Stomach (tissue), 4 donors: ENCODE measurements at regions not wholly inside any gene's neighbourhood (a gene's known extent, or its start where the extent isn't known, plus 50 kb on each side); places are given as distances from the start of the nearest gene placed in this dataset.

ENCODE experiments used
- EP300 ChIP-seq: sonication (generic); formaldehyde crosslinking; IDR thresholded peaks from one replicate; pipeline ENCODE4 v1.6.1; 2017; ENCODE audit warnings: antibody characterized with exemption
- TF ChIP-seq, protein P1 (sequence below), 7 experiments: fragments of 450-650 bp in 4 of 7; fragments of 200-600 bp in 3 of 7; sonication (generic) in 3 of 7; IDR thresholded peaks; one replicate each; pipeline ENCODE4 v1.5.1; 2016 to 2019; ENCODE audit warnings: antibody characterized with exemption in 7 of 7, control low read depth in 2 of 7, mild to moderate bottlenecking in 1 of 7

DNA sequence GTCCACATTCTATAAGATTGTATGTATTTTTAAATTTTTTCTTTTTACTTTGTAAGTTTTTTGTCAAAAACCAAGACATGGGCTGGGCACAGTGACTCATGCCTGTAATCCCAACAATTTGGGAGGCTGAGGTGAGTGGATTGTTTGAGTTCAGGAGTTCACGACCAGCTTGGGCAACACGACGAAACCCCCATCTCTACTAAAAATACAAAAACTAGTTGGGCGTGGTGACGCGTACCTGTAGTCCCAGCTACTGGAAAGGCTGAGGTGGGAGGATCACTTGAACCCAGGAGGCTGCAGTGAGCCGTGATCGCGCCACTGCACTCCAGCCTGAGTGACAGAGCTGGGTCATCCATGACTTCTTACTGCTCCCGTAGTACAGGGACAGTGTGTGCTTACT, 84.8 kb upstream of the PRDM11 start:
- TF ChIP-seq, protein P1, sequence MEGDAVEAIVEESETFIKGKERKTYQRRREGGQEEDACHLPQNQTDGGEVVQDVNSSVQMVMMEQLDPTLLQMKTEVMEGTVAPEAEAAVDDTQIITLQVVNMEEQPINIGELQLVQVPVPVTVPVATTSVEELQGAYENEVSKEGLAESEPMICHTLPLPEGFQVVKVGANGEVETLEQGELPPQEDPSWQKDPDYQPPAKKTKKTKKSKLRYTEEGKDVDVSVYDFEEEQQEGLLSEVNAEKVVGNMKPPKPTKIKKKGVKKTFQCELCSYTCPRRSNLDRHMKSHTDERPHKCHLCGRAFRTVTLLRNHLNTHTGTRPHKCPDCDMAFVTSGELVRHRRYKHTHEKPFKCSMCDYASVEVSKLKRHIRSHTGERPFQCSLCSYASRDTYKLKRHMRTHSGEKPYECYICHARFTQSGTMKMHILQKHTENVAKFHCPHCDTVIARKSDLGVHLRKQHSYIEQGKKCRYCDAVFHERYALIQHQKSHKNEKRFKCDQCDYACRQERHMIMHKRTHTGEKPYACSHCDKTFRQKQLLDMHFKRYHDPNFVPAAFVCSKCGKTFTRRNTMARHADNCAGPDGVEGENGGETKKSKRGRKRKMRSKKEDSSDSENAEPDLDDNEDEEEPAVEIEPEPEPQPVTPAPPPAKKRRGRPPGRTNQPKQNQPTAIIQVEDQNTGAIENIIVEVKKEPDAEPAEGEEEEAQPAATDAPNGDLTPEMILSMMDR (IDR thresholded peaks at IDR 0.05) = no peak
- no peak for TF ChIP-seq EP300
